GM18505 (cell line): ENCODE measurements at regions not wholly inside any gene's neighbourhood (a gene's known extent, or its start where the extent isn't known, plus 50 kb on each side); places are given as distances from the start of the nearest gene placed in this dataset.
"Not testable (repeated sequence)": the region's sequence is repeated elsewhere in the genome, so short reads cannot be mapped to it uniquely, and the experiment has no call there.

Source experiments
- ATAC-seq: cut with Tn5 transposase; IDR thresholded peaks from one replicate; pipeline ENCODE4 v1.9.1; 2021; ENCODE audit not compliant: unreplicated experiment
- POLR2A ChIP-seq: IDR thresholded peaks from 4 replicates; pipeline ENCODE4 v1.6.1; 2011; ENCODE audit warnings: borderline replicate concordance; ENCODE audit not compliant: insufficient read depth, insufficient read length; ENCODE audit errors: extremely low read depth

DNA sequence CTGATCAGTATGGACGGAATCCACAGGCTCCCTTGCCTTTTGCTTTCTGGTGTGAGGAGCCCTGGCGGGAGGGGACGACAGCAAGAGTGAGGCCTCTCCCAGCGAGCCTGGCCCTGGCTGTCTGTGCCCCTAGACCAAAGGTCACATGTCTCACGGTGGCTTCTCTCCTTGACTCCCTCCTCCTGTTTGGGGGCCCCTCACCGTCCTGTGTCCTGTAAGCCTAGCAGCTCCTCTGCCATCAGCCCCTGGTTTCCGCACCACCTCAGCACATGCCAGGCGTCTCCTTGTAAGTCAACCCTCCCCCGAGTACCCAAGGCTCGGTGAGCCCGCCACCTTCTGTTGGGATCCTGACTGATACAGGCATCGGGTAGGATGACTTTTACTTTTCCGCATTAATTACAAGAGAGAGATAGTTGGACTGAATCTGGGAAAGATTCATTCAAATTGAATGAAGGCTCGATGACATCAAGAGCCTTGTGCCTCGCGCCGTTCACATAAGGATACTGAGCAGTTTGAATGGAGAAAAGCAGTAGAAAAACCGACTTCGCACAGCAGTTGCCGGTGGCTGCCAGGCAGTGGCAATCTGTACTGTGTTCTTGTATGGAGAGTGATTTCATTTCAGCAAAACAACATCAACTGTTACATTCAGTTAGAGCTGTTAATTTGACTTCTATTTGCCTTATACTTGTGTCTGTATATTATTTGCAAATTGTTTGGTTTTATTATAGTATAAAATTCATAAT lies 119.8 kb downstream of the XRCC2 start:
- no peak for ATAC-seq

DNA sequence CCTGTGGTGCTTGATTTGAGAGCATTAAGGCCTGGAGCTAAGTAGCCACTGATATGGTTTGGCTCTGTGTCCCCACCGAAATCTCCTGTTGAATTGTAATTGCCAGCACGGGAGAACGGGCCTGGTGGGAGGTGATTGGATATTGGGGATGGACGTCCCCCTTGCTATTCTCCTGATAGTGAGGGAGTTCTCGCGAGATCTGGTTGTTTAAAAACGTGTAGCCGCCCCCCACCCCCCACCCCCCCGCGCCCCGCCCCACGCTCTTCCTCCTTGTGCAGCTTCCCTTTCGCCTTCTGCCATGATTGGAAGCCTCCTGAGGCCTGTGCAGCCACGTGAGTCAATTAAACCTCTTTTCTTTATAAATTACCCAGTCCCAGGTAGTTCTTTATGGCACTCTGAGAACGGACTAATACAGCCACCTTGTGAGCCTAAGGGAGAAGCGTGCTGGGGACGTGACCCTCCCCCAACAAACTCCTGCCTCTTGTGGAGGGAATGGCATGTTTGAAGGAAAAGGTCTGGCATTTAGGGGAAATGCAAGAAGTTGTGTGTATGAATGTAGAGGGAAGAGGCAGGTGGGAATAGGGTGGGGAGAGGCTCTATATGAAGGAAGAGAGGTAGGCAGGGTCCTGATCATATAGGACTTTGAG lies 118.0 kb upstream of the KMT2C start:
- ATAC-seq: no peak
- TF ChIP-seq POLR2A: no peak

More for the DNA sequence above, 119.8 kb downstream of the XRCC2 start:
- no peak for TF ChIP-seq POLR2A

- TF ChIP-seq POLR2A: no peak
- ATAC-seq: no peak
Observed at GRCh38 chr7:152551304-152552036, 115.7 kb upstream of the KMT2C start.

- no peak for ATAC-seq
- no peak for TF ChIP-seq POLR2A
Observed at GRCh38 chr7:152544971-152545619, 109.3 kb upstream of the KMT2C start.

GRCh38 chr7:152544481-152544927 lies 108.7 kb upstream of the KMT2C start:
- TF ChIP-seq POLR2A: no peak
- no peak for ATAC-seq

GRCh38 chr7:152543799-152544198 lies 108.0 kb upstream of the KMT2C start:
- no peak for ATAC-seq
- TF ChIP-seq POLR2A: no peak

- TF ChIP-seq POLR2A: no peak
- ATAC-seq: no peak
Observed at GRCh38 chr7:152541892-152542291, 106.1 kb upstream of the KMT2C start.

GRCh38 chr7:152539190-152539495 lies 103.3 kb upstream of the KMT2C start:
- ATAC-seq: not testable (repeated sequence)

- not testable (repeated sequence) for ATAC-seq
Observed at GRCh38 chr7:152538346-152539189, 102.8 kb upstream of the KMT2C start.

DNA sequence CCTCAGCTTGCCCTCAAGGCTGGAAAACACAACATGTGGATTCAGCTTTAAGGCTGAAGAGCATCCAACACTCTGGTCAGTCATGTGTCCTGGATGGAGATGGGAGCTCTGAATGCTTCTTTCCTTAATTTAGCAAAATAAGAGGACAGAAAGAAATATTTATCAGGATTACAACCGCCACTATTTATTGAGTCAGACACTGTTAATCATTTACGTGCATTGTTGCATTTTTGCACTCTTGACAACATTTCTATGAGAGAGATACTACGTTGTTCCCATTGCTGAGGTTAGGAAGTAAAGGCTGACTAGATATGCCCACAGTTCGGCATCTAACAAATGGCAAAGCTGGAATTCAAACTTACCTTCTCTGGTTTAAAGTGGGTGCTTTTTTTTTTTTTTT lies 101.8 kb upstream of the KMT2C start:
- TF ChIP-seq POLR2A: no peak
- no peak for ATAC-seq

- TF ChIP-seq POLR2A: no peak
- no peak for ATAC-seq
Observed at GRCh38 chr7:152528612-152529011, 92.8 kb upstream of the KMT2C start.

DNA sequence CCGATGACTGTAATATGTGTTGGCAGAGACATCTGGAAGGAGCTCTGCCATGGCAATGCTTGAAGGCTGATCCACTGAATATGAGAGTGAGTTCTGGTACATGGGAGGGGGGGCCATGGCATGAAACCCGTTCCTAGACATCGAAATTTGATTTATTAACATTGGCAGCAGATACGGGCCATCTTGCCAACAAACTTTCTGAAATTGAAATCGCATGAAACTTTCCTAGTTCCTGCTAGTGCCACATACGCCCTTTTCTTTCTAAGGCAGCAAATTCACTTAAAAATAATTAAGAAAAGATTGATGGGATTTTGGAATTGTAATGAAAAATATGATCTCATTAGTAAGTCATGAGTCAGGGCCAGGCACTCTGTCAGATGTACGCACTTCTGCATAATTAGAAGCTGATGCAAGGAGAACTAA lies 91.8 kb upstream of the KMT2C start:
- ATAC-seq: no peak
- TF ChIP-seq POLR2A: no peak

DNA sequence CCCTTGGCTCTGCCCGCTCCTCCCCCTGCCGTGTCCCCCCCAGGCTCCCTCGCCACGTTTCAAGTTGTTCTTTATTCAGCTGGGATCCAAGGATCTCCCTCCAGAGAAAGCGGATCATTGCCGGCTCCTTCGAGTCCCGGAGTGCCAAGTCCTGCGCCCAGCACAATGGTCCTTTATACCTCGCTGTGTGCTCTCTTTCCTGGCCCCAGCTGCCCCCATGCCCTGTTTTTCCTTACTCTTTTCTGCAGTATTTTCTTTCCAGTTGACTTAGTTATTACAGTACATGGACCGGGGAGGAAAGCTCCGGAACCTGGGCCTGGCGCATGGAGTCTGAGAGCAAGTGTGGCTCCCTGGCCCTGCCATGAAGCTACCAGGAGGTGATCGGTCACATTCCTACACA lies 88.1 kb upstream of the KMT2C start:
- no peak for ATAC-seq
- TF ChIP-seq POLR2A: no peak
